Keratinocyte (primary cell): ENCODE measurements at regions not wholly inside any gene's neighbourhood (a gene's known extent, or its start where the extent isn't known, plus 50 kb on each side); places are given as distances from the start of the nearest gene placed in this dataset.

ENCODE experiments used
- DNase-seq: peaks from one replicate; pipeline ENCODE4 v3.0.0-alpha.2; 2011; ENCODE audit warnings: low read depth, missing footprints, low spot score
- FAIRE-seq: peaks from 2 replicates; lab custom pipeline; 2011; peaks lifted over from hg19 to GRCh38; lab: Jason Lieb, UNC
- H2AFZ ChIP-seq: 2 replicates; pipeline ENCODE4 v1.6.0; 2012; ENCODE audit warnings: low read length, control low read depth, inconsistent platforms; ENCODE audit not compliant: control insufficient read depth
- H3K27ac ChIP-seq: 2 replicates; pipeline ENCODE4 v1.5.1; 2011; ENCODE audit warnings: low read length; ENCODE audit not compliant: control insufficient read depth, insufficient read depth
- H3K27me3 ChIP-seq: 3 replicates; pipeline ENCODE4 v1.6.0; 2011; ENCODE audit warnings: low read length; ENCODE audit not compliant: control insufficient read depth, insufficient read depth; ENCODE audit errors: extremely low read depth
- H3K36me3 ChIP-seq, 2 experiments: 2 replicates in 1 of 2; 3 replicates in 1 of 2; pipeline ENCODE4 v1.5.1; 2011; ENCODE audit warnings: low read length in 2 of 2, mild to moderate bottlenecking in 1 of 2; ENCODE audit not compliant: control insufficient read depth in 2 of 2, insufficient read depth in 2 of 2; ENCODE audit errors: extremely low read depth in 1 of 2
- H3K4me1 ChIP-seq: 3 replicates; pipeline ENCODE4 v1.5.1; 2011; ENCODE audit warnings: low read length; ENCODE audit not compliant: control insufficient read depth, insufficient read depth; ENCODE audit errors: extremely low read depth
- H3K4me2 ChIP-seq: 3 replicates; pipeline ENCODE4 v1.6.0; 2011; ENCODE audit warnings: low read depth, low read length; ENCODE audit not compliant: control insufficient read depth, insufficient read depth; ENCODE audit errors: extremely low read depth
- H3K4me3 ChIP-seq, 3 experiments: fragments of 200-600 bp in 1 of 3; sonication (generic) in 1 of 3; 2 replicates in 2 of 3; 3 replicates in 1 of 3; pipeline ENCODE4 v1.5.1; 2011 to 2016; ENCODE audit warnings: low read length in 3 of 3, mild to moderate bottlenecking in 3 of 3, control low read depth in 2 of 3, inconsistent platforms in 1 of 3, low read depth in 1 of 3, mixed read lengths in 1 of 3, mixed run types in 1 of 3, moderate library complexity in 1 of 3; ENCODE audit not compliant: control insufficient read depth in 2 of 3, insufficient read depth in 2 of 3; ENCODE audit errors: extremely low read depth in 1 of 3
- H3K79me2 ChIP-seq: 2 replicates; pipeline ENCODE4 v1.6.0; 2012; ENCODE audit warnings: low read length; ENCODE audit not compliant: control insufficient read depth, insufficient read depth
- H3K9ac ChIP-seq: 3 replicates; pipeline ENCODE4 v1.6.0; 2011; ENCODE audit warnings: low read length; ENCODE audit not compliant: control insufficient read depth, insufficient read depth; ENCODE audit errors: extremely low read depth
- H3K9me1 ChIP-seq: 3 replicates; pipeline ENCODE4 v1.6.0; 2011; ENCODE audit warnings: low read length; ENCODE audit not compliant: control insufficient read depth, insufficient read depth; ENCODE audit errors: extremely low read depth
- H3K9me3 ChIP-seq: 2 replicates; pipeline ENCODE4 v1.5.1; 2012; ENCODE audit warnings: low read depth, low read length; ENCODE audit not compliant: control insufficient read depth
- H4K20me1 ChIP-seq: 3 replicates; pipeline ENCODE4 v1.6.0; 2011; ENCODE audit warnings: low read length; ENCODE audit not compliant: control insufficient read depth, insufficient read depth; ENCODE audit errors: extremely low read depth
- CTCF ChIP-seq, 3 experiments: IDR thresholded peaks in 1 of 3; conservative IDR thresholded peaks in 1 of 3; optimal IDR thresholded peaks in 1 of 3; 2 replicates in 2 of 3; 3 replicates in 1 of 3; pipeline versions ENCODE3 to v1.5.1; 2011; ENCODE audit warnings: low read length in 3 of 3, mild to moderate bottlenecking in 3 of 3, moderate library complexity in 2 of 3, control low read depth in 1 of 3, inconsistent platforms in 1 of 3; ENCODE audit not compliant: insufficient read depth in 2 of 3; ENCODE audit errors: extremely low read depth in 1 of 3
- EZH2 ChIP-seq: IDR thresholded peaks from one replicate; pipeline ENCODE4 v1.6.1; 2012; ENCODE audit warnings: inconsistent platforms, mild to moderate bottlenecking, low read length, moderate library complexity
- dilution Hi-C: fragments of 300-500 bp; cut with MboI; formaldehyde crosslinking; loops from one replicate; pipeline ENCODE4 v1.7.0; 2020; ENCODE audit warnings: low sequenced_read_pairs; ENCODE audit not compliant: extremely low pct_ligation_motif_present

- H3K9me1 ChIP-seq, result no peaks in the 10 kb centered on the region
- dilution Hi-C loops, result no loop called here
- TF ChIP-seq CTCF (optimal IDR thresholded peaks at IDR 0.05 in 1 of 3, IDR thresholded peaks at IDR 0.05 in 1 of 3, conservative IDR thresholded peaks at IDR 0.05 in 1 of 3; ENCODE audit: extremely low read depth in 1 of 3, insufficient read depth in 2 of 3, low read length in 3 of 3) (no peak), EZH2 (no peak)
- DNase-seq, result no peak
- H3K27me3 ChIP-seq, result no peaks in the 10 kb centered on the region
- H3K27ac ChIP-seq, result no peak overlapping the region
- H4K20me1 ChIP-seq, result no peaks in the 10 kb centered on the region
- H3K79me2 ChIP-seq, result no peaks in the 10 kb centered on the region
- H2AFZ ChIP-seq, result no peak overlapping the region
- H3K9ac ChIP-seq, result no peak overlapping the region
- no peak overlapping the region for H3K4me3 ChIP-seq
- H3K9me3 ChIP-seq, result no peaks in the 10 kb centered on the region
- H3K36me3 ChIP-seq, result no peaks in the 10 kb centered on the region
- no peaks in the 10 kb centered on the region for H3K4me1 ChIP-seq
- H3K4me2 ChIP-seq, result no peak overlapping the region
- no peak for FAIRE-seq
Measured at GRCh38 chr5:25554077-25554476, 909.3 kb upstream of the CDH10 start.

DNA sequence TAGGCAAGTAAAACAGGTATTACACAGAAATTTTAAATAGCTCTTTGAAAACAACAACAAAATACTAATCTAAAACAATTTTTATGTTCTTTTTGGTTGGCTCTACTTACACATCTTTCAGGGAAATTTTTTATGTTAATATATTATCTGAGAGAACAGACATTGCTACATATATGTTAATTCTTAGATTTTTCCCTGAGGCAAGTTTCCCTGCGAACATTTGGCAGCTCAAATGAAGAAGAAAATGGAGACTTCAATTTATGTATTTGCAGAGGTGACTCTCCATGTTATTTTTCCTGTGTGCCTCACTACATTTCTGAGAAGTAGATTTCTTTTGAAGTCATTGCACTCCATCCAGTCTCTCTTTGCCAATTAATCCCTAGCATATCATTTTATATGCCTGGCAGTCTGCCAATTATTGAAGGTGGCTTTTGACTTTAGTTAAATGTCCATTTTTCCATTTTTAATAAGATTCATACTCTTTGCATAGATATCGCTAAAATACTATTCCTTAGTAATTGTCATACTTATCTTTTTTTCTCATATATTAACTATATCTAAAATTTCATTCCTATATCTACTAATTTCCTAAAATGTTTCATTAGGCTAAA, 908.2 kb upstream of the CDH10 start:
- Histone ChIP-seq H3K9ac (no peak overlapping the region), H3K4me1 (no peaks in the 10 kb centered on the region), H3K4me3 (no peak overlapping the region), H3K27ac (no peak overlapping the region), H3K9me1 (no peaks in the 10 kb centered on the region), H2AFZ (no peak overlapping the region), H3K36me3 (no peaks in the 10 kb centered on the region), H3K9me3 (no peaks in the 10 kb centered on the region), H3K79me2 (no peaks in the 10 kb centered on the region), H4K20me1 (no peaks in the 10 kb centered on the region), H3K4me2 (no peak overlapping the region), H3K27me3 (no peaks in the 10 kb centered on the region)
- FAIRE-seq, result no peak
- DNase-seq, result no peak
- dilution Hi-C loops, result no loop called here
- TF ChIP-seq EZH2 (no peak), CTCF (optimal IDR thresholded peaks at IDR 0.05 in 1 of 3, IDR thresholded peaks at IDR 0.05 in 1 of 3, conservative IDR thresholded peaks at IDR 0.05 in 1 of 3; ENCODE audit: extremely low read depth in 1 of 3, insufficient read depth in 2 of 3, low read length in 3 of 3) (no peak)
